Bronchial epithelial cell (primary cell): ENCODE measurements at regions not wholly inside any gene's neighbourhood (a gene's known extent, or its start where the extent isn't known, plus 50 kb on each side); places are given as distances from the start of the nearest gene placed in this dataset.

Source experiments
- DNase-seq: peaks from one replicate; pipeline ENCODE4 v3.0.0-alpha.2; 2010; ENCODE audit warnings: low read depth
- FAIRE-seq: peaks from 2 replicates; lab custom pipeline; 2011; peaks lifted over from hg19 to GRCh38; lab: Jason Lieb, UNC
- H3K27me3 ChIP-seq: 2 replicates; pipeline ENCODE4 v1.5.1; 2011; ENCODE audit warnings: low read length; ENCODE audit not compliant: control insufficient read depth, insufficient read depth
- H3K36me3 ChIP-seq: 2 replicates; pipeline ENCODE4 v1.5.1; 2011; ENCODE audit warnings: low read length; ENCODE audit not compliant: control insufficient read depth, insufficient read depth
- H3K4me3 ChIP-seq: 2 replicates; pipeline ENCODE4 v1.5.1; 2011; ENCODE audit warnings: mild to moderate bottlenecking, low read depth, low read length, control low read depth
- CTCF ChIP-seq: IDR thresholded peaks from 2 replicates; pipeline ENCODE4 v1.5.1; 2011; ENCODE audit warnings: mild to moderate bottlenecking, moderate library complexity, low read length, control low read depth, inconsistent platforms; ENCODE audit not compliant: insufficient read depth, severe bottlenecking

DNA sequence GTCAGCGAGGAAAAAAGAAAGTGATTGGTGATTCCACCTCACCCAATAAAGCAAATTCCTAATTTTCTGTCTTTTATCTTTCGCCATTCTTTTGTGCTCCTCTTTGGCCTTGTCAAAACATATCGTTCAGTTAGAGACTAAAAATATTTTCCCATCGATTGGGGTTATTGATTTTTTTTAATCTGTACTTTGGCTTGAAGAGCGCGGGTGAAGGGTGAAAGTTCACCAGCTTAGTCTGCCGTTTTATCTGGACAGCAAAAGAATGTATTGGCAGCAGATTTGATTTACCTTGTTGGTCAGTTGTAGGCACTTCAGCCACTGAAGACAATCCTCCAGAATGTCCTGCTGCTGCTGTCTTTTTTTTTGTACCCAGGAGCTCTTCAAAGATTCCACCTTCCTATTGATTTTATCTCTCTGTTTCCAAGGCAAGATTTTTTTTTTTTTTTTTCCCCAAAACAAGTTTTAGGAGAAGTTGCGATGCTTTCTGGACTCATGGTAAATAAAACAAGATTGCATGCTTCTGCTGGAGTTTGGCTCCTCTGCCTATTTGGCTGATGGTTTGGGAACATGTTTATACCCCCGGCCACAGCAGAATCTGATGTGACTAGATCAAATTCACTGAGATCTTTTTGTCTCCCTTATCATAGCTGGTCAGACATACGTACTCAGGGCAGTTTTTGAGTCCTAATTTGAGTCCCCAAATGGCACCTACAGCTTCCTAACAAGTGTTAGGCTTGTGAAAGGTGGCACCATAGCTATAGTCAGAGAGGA is 269.3 kb upstream of the ONECUT1 start:
- no peak for TF ChIP-seq CTCF
- no peaks in the 10 kb centered on the region for H3K36me3 ChIP-seq
- no peak overlapping the region for H3K4me3 ChIP-seq
- DNase-seq (no peak), FAIRE-seq (no peak)
- H3K27me3 ChIP-seq = no peaks in the 10 kb centered on the region

GRCh38 chr15:53046153-53046790 is 256.1 kb upstream of the ONECUT1 start:
- FAIRE-seq = no peak
- TF ChIP-seq CTCF = no peak
- Histone ChIP-seq H3K27me3 (no peaks in the 10 kb centered on the region), H3K36me3 (no peaks in the 10 kb centered on the region), H3K4me3 (no peak overlapping the region)
- no peak for DNase-seq

GRCh38 chr15:53038655-53038941 is 248.5 kb upstream of the ONECUT1 start:
- Histone ChIP-seq H3K27me3 (no peaks in the 10 kb centered on the region), H3K36me3 (no peaks in the 10 kb centered on the region), H3K4me3 (no peak overlapping the region)
- DNase-seq (no peak), FAIRE-seq (no peak)
- no peak for TF ChIP-seq CTCF

- H3K27me3 ChIP-seq = no peaks in the 10 kb centered on the region
- no peak overlapping the region for H3K4me3 ChIP-seq
- no peak for FAIRE-seq
- TF ChIP-seq CTCF = no peak
- no peak for DNase-seq
- no peaks in the 10 kb centered on the region for H3K36me3 ChIP-seq
Measured at GRCh38 chr15:53037904-53038654, 247.9 kb upstream of the ONECUT1 start.

GRCh38 chr15:53036641-53037040 is 246.5 kb upstream of the ONECUT1 start:
- no peak for TF ChIP-seq CTCF
- no peak overlapping the region for H3K4me3 ChIP-seq
- no peak for DNase-seq
- H3K27me3 ChIP-seq = no peaks in the 10 kb centered on the region
- FAIRE-seq = no peak
- no peaks in the 10 kb centered on the region for H3K36me3 ChIP-seq
